22Rv1 (cell line): ENCODE measurements at regions not wholly inside any gene's neighbourhood (a gene's known extent, or its start where the extent isn't known, plus 50 kb on each side); places are given as distances from the start of the nearest gene placed in this dataset.

ENCODE experiments used
- ZFX ChIP-seq: fragments of 450-650 bp; IDR thresholded peaks from 2 replicates; pipeline ENCODE4 v1.6.1; 2017; ENCODE audit warnings: antibody characterized with exemption, borderline replicate concordance
- TF ChIP-seq, protein P1 (sequence below): fragments of 450-650 bp; IDR thresholded peaks from 2 replicates; pipeline ENCODE4 v1.5.1; 2017; ENCODE audit warnings: mild to moderate bottlenecking

GRCh38 chr5:125719681-125720347, 703.4 kb upstream of the GRAMD2B start:
- TF ChIP-seq, protein P1, sequence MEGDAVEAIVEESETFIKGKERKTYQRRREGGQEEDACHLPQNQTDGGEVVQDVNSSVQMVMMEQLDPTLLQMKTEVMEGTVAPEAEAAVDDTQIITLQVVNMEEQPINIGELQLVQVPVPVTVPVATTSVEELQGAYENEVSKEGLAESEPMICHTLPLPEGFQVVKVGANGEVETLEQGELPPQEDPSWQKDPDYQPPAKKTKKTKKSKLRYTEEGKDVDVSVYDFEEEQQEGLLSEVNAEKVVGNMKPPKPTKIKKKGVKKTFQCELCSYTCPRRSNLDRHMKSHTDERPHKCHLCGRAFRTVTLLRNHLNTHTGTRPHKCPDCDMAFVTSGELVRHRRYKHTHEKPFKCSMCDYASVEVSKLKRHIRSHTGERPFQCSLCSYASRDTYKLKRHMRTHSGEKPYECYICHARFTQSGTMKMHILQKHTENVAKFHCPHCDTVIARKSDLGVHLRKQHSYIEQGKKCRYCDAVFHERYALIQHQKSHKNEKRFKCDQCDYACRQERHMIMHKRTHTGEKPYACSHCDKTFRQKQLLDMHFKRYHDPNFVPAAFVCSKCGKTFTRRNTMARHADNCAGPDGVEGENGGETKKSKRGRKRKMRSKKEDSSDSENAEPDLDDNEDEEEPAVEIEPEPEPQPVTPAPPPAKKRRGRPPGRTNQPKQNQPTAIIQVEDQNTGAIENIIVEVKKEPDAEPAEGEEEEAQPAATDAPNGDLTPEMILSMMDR = no peak
- no peak for TF ChIP-seq ZFX
